Activated T-helper 1 cell treated with Interleukin-2 at 50 U/mL for 16 hours (primary cell): ENCODE measurements at regions not wholly inside any gene's neighbourhood (a gene's known extent, or its start where the extent isn't known, plus 50 kb on each side); places are given as distances from the start of the nearest gene placed in this dataset.
"Not testable (repeated sequence)": the region's sequence is repeated elsewhere in the genome, so short reads cannot be mapped to it uniquely, and the experiment has no call there.

Source experiments
- DNase-seq: peaks from one replicate; pipeline ENCODE4 v3.0.0-alpha.2; 2020; ENCODE audit warnings: low read depth

GRCh38 chr16:16618963-16619465 lies 240.1 kb downstream of the NPIPA7 start:
- DNase-seq: not testable (repeated sequence)

- not testable (repeated sequence) for DNase-seq
These were observed 245.4 kb downstream of the NPIPA7 start for GRCh38 chr16:16624367-16624766.

GRCh38 chr16:16625140-16625539 lies 246.2 kb downstream of the NPIPA7 start:
- not testable (repeated sequence) for DNase-seq

GRCh38 chr16:16627865-16628264 lies 248.9 kb downstream of the NPIPA7 start:
- not testable (repeated sequence) for DNase-seq

GRCh38 chr16:16638231-16638630 lies 259.3 kb downstream of the NPIPA7 start:
- DNase-seq: not testable (repeated sequence)

- DNase-seq: not testable (repeated sequence)
These were observed 259.8 kb downstream of the NPIPA7 start for GRCh38 chr16:16638714-16639113.

GRCh38 chr16:16643828-16644227 lies 264.9 kb downstream of the NPIPA7 start:
- not testable (repeated sequence) for DNase-seq

- not testable (repeated sequence) for DNase-seq
These were observed 269.1 kb downstream of the NPIPA7 start for GRCh38 chr16:16648002-16648401.

- not testable (repeated sequence) for DNase-seq
These were observed 293.4 kb downstream of the NPIPA7 start for GRCh38 chr16:16672180-16672812.

- DNase-seq: not testable (repeated sequence)
These were observed 295.9 kb downstream of the NPIPA7 start for GRCh38 chr16:16674820-16675219.

- DNase-seq: not testable (repeated sequence)
These were observed 342.9 kb downstream of the NPIPA7 start for GRCh38 chr16:16721849-16722248.

- not testable (repeated sequence) for DNase-seq
These were observed 343.7 kb downstream of the NPIPA7 start for GRCh38 chr16:16722666-16723065.

- DNase-seq: not testable (repeated sequence)
These were observed 345.0 kb downstream of the NPIPA7 start for GRCh38 chr16:16723819-16724519.

GRCh38 chr16:16727048-16727447 lies 348.1 kb downstream of the NPIPA7 start:
- not testable (repeated sequence) for DNase-seq

- DNase-seq: not testable (repeated sequence)
These were observed 363.6 kb downstream of the NPIPA7 start for GRCh38 chr16:16742573-16742972.

GRCh38 chr16:16754992-16755667 lies 376.2 kb downstream of the NPIPA7 start:
- not testable (repeated sequence) for DNase-seq

GRCh38 chr16:16763449-16763848 lies 384.5 kb downstream of the NPIPA7 start:
- DNase-seq: no peak

GRCh38 chr16:16770717-16771116 lies 391.8 kb downstream of the NPIPA7 start:
- DNase-seq: not testable (repeated sequence)

GRCh38 chr16:16774389-16774788 lies 395.4 kb downstream of the NPIPA7 start:
- no peak for DNase-seq

GRCh38 chr16:16778332-16778731 lies 399.4 kb downstream of the NPIPA7 start:
- no peak for DNase-seq

GRCh38 chr16:16780588-16780987 lies 401.6 kb downstream of the NPIPA7 start:
- no peak for DNase-seq

GRCh38 chr16:16782153-16782552 lies 403.2 kb downstream of the NPIPA7 start:
- DNase-seq: no peak

GRCh38 chr16:16788004-16788403 lies 409.1 kb downstream of the NPIPA7 start:
- DNase-seq: no peak
